BLaER1 (cell line): ENCODE measurements at regions not wholly inside any gene's neighbourhood (a gene's known extent, or its start where the extent isn't known, plus 50 kb on each side); places are given as distances from the start of the nearest gene placed in this dataset.

Experiments
- H3K27ac ChIP-seq: shearing (Covaris generic); formaldehyde crosslinking; 2 replicates; pipeline ENCODE4 v1.8.1; 2022
- H3K27me3 ChIP-seq: shearing (Covaris generic); formaldehyde crosslinking; 2 replicates; pipeline ENCODE4 v1.8.1; 2022
- H3K36me3 ChIP-seq: shearing (Covaris generic); formaldehyde crosslinking; 2 replicates; pipeline ENCODE4 v1.8.1; 2022
- H3K4me1 ChIP-seq: shearing (Covaris generic); formaldehyde crosslinking; 2 replicates; pipeline ENCODE4 v1.8.1; 2022
- H3K4me2 ChIP-seq: shearing (Covaris generic); formaldehyde crosslinking; 2 replicates; pipeline ENCODE4 v1.8.1; 2022
- H3K4me3 ChIP-seq: shearing (Covaris generic); formaldehyde crosslinking; 2 replicates; pipeline ENCODE4 v1.8.1; 2022
- H3K9ac ChIP-seq: shearing (Covaris generic); formaldehyde crosslinking; 2 replicates; pipeline ENCODE4 v1.8.1; 2022
- H3K9me3 ChIP-seq: shearing (Covaris generic); formaldehyde crosslinking; 2 replicates; pipeline ENCODE4 v1.8.1; 2022
- H4K20me1 ChIP-seq: shearing (Covaris generic); formaldehyde crosslinking; 2 replicates; pipeline ENCODE4 v1.8.1; 2022
- Cebpa-rat ChIP-seq: shearing (Covaris generic); IDR thresholded peaks from 2 replicates; pipeline ENCODE4 v1.8.1; 2022

- Histone ChIP-seq H3K4me3 (no peak overlapping the region), H3K4me1 (no peaks in the 10 kb centered on the region), H3K27me3 (no peaks in the 10 kb centered on the region), H3K9me3 (no peaks in the 10 kb centered on the region), H3K27ac (no peak overlapping the region), H4K20me1 (no peaks in the 10 kb centered on the region), H3K36me3 (no peaks in the 10 kb centered on the region), H3K9ac (no peak overlapping the region), H3K4me2 (no peak overlapping the region)
- TF ChIP-seq Cebpa-rat: no peak
Measured at GRCh38 chr18:26721854-26722564, 143.5 kb downstream of the AQP4 start.

DNA sequence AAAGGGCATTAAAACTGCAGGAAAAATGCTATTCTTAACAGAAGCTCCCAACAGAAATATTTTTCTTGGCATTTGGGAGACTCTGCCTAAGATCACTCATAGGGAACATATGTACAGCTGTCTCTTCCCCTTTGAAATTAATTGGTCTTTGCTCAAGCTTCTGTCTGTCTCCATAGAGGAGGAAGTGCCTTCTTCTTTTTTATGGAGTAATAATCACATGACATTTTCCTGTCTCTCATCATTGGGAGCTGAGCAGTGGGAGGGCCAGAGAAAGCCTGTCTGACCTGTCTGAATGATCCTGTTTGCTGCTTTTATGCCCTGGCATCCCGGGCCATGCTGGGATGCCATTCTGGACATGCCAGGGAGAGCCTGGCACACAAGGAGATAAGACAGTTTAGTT lies 145.6 kb downstream of the AQP4 start:
- H3K4me3 ChIP-seq: no peak overlapping the region
- H3K36me3 ChIP-seq: no peaks in the 10 kb centered on the region
- H3K4me2 ChIP-seq: no peak overlapping the region
- no peak for TF ChIP-seq Cebpa-rat
- H3K4me1 ChIP-seq: no peaks in the 10 kb centered on the region
- no peaks in the 10 kb centered on the region for H3K9me3 ChIP-seq
- no peaks in the 10 kb centered on the region for H4K20me1 ChIP-seq
- H3K27ac ChIP-seq: no peak overlapping the region
- H3K27me3 ChIP-seq: no peaks in the 10 kb centered on the region
- no peak overlapping the region for H3K9ac ChIP-seq

- no peak overlapping the region for H3K9ac ChIP-seq
- H3K4me2 ChIP-seq: no peak overlapping the region
- H3K4me3 ChIP-seq: no peak overlapping the region
- no peaks in the 10 kb centered on the region for H3K27me3 ChIP-seq
- no peak overlapping the region for H3K27ac ChIP-seq
- peaks cover 9% of the 10 kb centered on the region for H3K4me1 ChIP-seq
- no peak for TF ChIP-seq Cebpa-rat
- H4K20me1 ChIP-seq: no peaks in the 10 kb centered on the region
- peaks cover 11% of the 10 kb centered on the region; the same call in 1 of the 2 replicates for H3K9me3 ChIP-seq
- no peaks in the 10 kb centered on the region for H3K36me3 ChIP-seq
Measured at GRCh38 chr18:26717123-26717719, 148.3 kb downstream of the AQP4 start.

DNA sequence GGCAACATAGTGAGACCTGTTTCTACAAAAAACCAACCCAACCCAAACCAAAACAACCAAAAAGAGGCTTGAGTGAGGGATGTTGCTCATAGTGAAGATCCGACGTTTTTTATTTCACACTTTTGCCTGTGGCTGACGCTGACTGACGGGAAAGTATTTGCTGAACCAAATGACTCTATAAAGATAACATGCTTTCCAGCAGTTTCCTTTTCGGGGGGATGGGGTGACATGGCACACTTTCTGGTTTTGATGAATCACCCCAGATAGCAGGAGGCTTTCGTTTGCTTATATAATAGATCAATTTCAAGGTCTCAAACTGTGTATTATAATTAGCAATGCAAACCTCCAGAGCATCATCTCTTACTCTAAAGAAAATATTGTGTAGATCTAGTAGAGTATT lies 150.8 kb downstream of the AQP4 start:
- Histone ChIP-seq H3K36me3 (no peaks in the 10 kb centered on the region), H3K9ac (no peak overlapping the region), H3K9me3 (peaks cover 11% of the 10 kb centered on the region; the same call in 1 of the 2 replicates), H3K4me3 (no peak overlapping the region), H3K27ac (no peak overlapping the region), H3K4me2 (no peak overlapping the region), H3K27me3 (no peaks in the 10 kb centered on the region), H4K20me1 (no peaks in the 10 kb centered on the region), H3K4me1 (peaks cover 34% of the 10 kb centered on the region)
- no peak for TF ChIP-seq Cebpa-rat

DNA sequence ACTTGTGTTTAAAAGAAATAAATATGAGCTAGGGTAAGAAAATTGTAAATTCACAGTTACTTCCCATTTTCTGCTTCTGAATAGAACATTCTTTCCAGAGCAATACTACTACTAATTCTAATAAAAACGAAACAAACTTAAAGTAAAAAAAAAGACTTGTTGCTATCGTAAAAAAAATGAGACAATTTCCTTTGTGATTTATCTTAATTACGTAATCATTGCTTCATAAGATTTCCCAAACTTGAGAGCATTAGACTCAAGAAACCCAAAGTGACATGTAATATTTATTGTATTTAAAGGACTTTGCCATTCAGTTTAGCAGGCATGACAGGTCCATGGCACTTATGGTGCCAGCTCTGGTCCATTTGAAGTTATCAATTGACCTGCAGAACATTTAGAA lies 153.8 kb downstream of the AQP4 start:
- no peaks in the 10 kb centered on the region for H3K27me3 ChIP-seq
- no peaks in the 10 kb centered on the region for H3K36me3 ChIP-seq
- H3K9me3 ChIP-seq: peaks cover 11% of the 10 kb centered on the region; the same call in 1 of the 2 replicates
- peaks cover 49% of the 10 kb centered on the region for H3K4me1 ChIP-seq
- no peak overlapping the region for H3K9ac ChIP-seq
- no peak overlapping the region for H3K4me3 ChIP-seq
- no peaks in the 10 kb centered on the region for H4K20me1 ChIP-seq
- TF ChIP-seq Cebpa-rat: peak; percentile 26; the same call in 1 of the 2 replicates
- H3K4me2 ChIP-seq: peak overlapping the region; percentile 70
- H3K27ac ChIP-seq: peak overlapping the region; percentile 80; the same call in 1 of the 2 replicates

GRCh38 chr18:26710470-26711096 lies 154.9 kb downstream of the AQP4 start:
- Histone ChIP-seq H3K27me3 (no peaks in the 10 kb centered on the region), H3K4me3 (no peak overlapping the region; the same call in 1 of the 2 replicates), H3K9me3 (peaks cover 11% of the 10 kb centered on the region; the same call in 1 of the 2 replicates), H3K36me3 (no peaks in the 10 kb centered on the region), H3K4me2 (peak overlapping the region; percentile 70), H3K4me1 (peaks cover 49% of the 10 kb centered on the region), H3K9ac (peak overlapping the region; percentile 39; the same call in 1 of the 2 replicates), H3K27ac (peak overlapping the region; percentile 80), H4K20me1 (no peaks in the 10 kb centered on the region)
- TF ChIP-seq Cebpa-rat: 0 out of 2 replicates have a peak, but pooled peaks have one; percentile 11

- H3K4me3 ChIP-seq: no peak overlapping the region
- peak overlapping the region; percentile 70 for H3K4me2 ChIP-seq
- peak overlapping the region; percentile 80 for H3K27ac ChIP-seq
- H4K20me1 ChIP-seq: no peaks in the 10 kb centered on the region
- H3K9me3 ChIP-seq: peaks cover 11% of the 10 kb centered on the region; the same call in 1 of the 2 replicates
- TF ChIP-seq Cebpa-rat: no peak
- no peak overlapping the region for H3K9ac ChIP-seq
- H3K27me3 ChIP-seq: no peaks in the 10 kb centered on the region
- peaks cover 55% of the 10 kb centered on the region for H3K4me1 ChIP-seq
- no peaks in the 10 kb centered on the region for H3K36me3 ChIP-seq
Measured at GRCh38 chr18:26709897-26710296, 155.6 kb downstream of the AQP4 start.

GRCh38 chr18:26708806-26709716 lies 156.4 kb downstream of the AQP4 start:
- no peak overlapping the region for H3K9ac ChIP-seq
- peak overlapping the region; percentile 70 for H3K4me2 ChIP-seq
- no peaks in the 10 kb centered on the region for H3K36me3 ChIP-seq
- no peaks in the 10 kb centered on the region for H3K27me3 ChIP-seq
- no peak for TF ChIP-seq Cebpa-rat
- H3K4me3 ChIP-seq: no peak overlapping the region
- peaks cover 10% of the 10 kb centered on the region; the same call in 1 of the 2 replicates for H3K9me3 ChIP-seq
- peak overlapping the region; percentile 80 for H3K27ac ChIP-seq
- H3K4me1 ChIP-seq: peaks cover 61% of the 10 kb centered on the region
- H4K20me1 ChIP-seq: no peaks in the 10 kb centered on the region

GRCh38 chr18:26706911-26707351 lies 158.6 kb downstream of the AQP4 start:
- H3K4me2 ChIP-seq: no peak overlapping the region
- no peaks in the 10 kb centered on the region for H3K36me3 ChIP-seq
- no peaks in the 10 kb centered on the region for H3K27me3 ChIP-seq
- H3K9ac ChIP-seq: no peak overlapping the region
- H3K4me3 ChIP-seq: no peak overlapping the region
- H3K27ac ChIP-seq: no peak overlapping the region
- no peaks in the 10 kb centered on the region for H4K20me1 ChIP-seq
- TF ChIP-seq Cebpa-rat: no peak
- H3K4me1 ChIP-seq: peaks cover 62% of the 10 kb centered on the region
- H3K9me3 ChIP-seq: no peaks in the 10 kb centered on the region
